NCI-H146 treated with DMSO at 0.1 percent for 48 hours (cell line): ENCODE measurements at regions not wholly inside any gene's neighbourhood (a gene's known extent, or its start where the extent isn't known, plus 50 kb on each side); places are given as distances from the start of the nearest gene placed in this dataset.

Experiments
- DNase-seq: peaks from one replicate; lab custom pipeline; 2025; ENCODE audit not compliant: unreplicated experiment; lab: John Stamatoyannopoulos, UW

GRCh38 chr18:61677435-61677970 lies 215.3 kb downstream of the RNF152 start:
- DNase-seq, result no peak

GRCh38 chr18:61676773-61677434 lies 215.9 kb downstream of the RNF152 start:
- DNase-seq, result no peak

GRCh38 chr18:61669320-61669719 lies 223.5 kb downstream of the RNF152 start:
- no peak for DNase-seq

GRCh38 chr18:61666876-61667590 lies 225.8 kb downstream of the RNF152 start:
- DNase-seq, result peak; percentile 28

GRCh38 chr18:61664419-61665084 lies 228.3 kb downstream of the RNF152 start:
- no peak for DNase-seq

- DNase-seq, result no peak
These were observed 230.1 kb downstream of the RNF152 start for GRCh38 chr18:61662726-61663125.

- DNase-seq, result no peak
These were observed 234.4 kb downstream of the RNF152 start for GRCh38 chr18:61658431-61658830.

GRCh38 chr18:61657066-61657732 lies 235.6 kb downstream of the RNF152 start:
- DNase-seq, result no peak

GRCh38 chr18:61655630-61656029 lies 237.2 kb downstream of the RNF152 start:
- DNase-seq, result no peak

GRCh38 chr18:61653823-61654551 lies 238.8 kb downstream of the RNF152 start:
- DNase-seq, result no peak

- DNase-seq, result peak; percentile 30
These were observed 240.9 kb downstream of the RNF152 start for GRCh38 chr18:61651880-61652268.

- DNase-seq, result no peak
These were observed 241.5 kb downstream of the RNF152 start for GRCh38 chr18:61651145-61651879.

- no peak for DNase-seq
These were observed 248.7 kb downstream of the RNF152 start for GRCh38 chr18:61643884-61644647.

GRCh38 chr18:61639886-61640285 lies 252.9 kb downstream of the RNF152 start:
- no peak for DNase-seq

GRCh38 chr18:61637905-61638595 lies 254.8 kb downstream of the RNF152 start:
- DNase-seq, result no peak

- peak; percentile 17 for DNase-seq
These were observed 255.5 kb downstream of the RNF152 start for GRCh38 chr18:61637319-61637718.

- DNase-seq, result peak; percentile 85
These were observed 256.8 kb downstream of the RNF152 start for GRCh38 chr18:61635901-61636528.

GRCh38 chr18:61628085-61628484 lies 264.7 kb downstream of the RNF152 start:
- DNase-seq, result no peak
